ENCODE measurements at regions not wholly inside any gene's neighbourhood (a gene's known extent, or its start where the extent isn't known, plus 50 kb on each side); places are given as distances from the start of the nearest gene placed in this dataset.

GRCh38 chr5:68099327-68099726, 116.2 kb upstream of the PIK3R1 start:
- no peak for TF ChIP-seq CTCF (IDR thresholded peaks at IDR 0.05; ENCODE audit: insufficient read depth, low read depth, low read length)
- no peak for TF ChIP-seq EZH2 (IDR thresholded peaks at IDR 0.05; ENCODE audit: insufficient read depth, low read length)

Data from astrocyte (in vitro differentiated cells and primary cell).